Osteocyte (in vitro differentiated cells): ENCODE measurements at regions not wholly inside any gene's neighbourhood (a gene's known extent, or its start where the extent isn't known, plus 50 kb on each side); places are given as distances from the start of the nearest gene placed in this dataset.

Experiments
- DNase-seq: peaks from one replicate; pipeline ENCODE4 v3.0.0; 2021; ENCODE audit warnings: mixed read lengths; ENCODE audit not compliant: unreplicated experiment; ENCODE audit errors: extremely low spot score
- H3K27ac Mint-ChIP-seq: one replicate; pipeline ENCODE4 v1.8.0; 2021; ENCODE audit warnings: mild to moderate bottlenecking, mixed read lengths; ENCODE audit not compliant: unreplicated experiment
- H3K27me3 Mint-ChIP-seq: one replicate; pipeline ENCODE4 v1.8.0; 2021; ENCODE audit warnings: mixed read lengths; ENCODE audit not compliant: unreplicated experiment
- H3K36me3 Mint-ChIP-seq: one replicate; pipeline ENCODE4 v1.8.0; 2021; ENCODE audit warnings: mixed read lengths; ENCODE audit not compliant: unreplicated experiment
- H3K4me1 Mint-ChIP-seq: one replicate; pipeline ENCODE4 v1.8.0; 2021; ENCODE audit warnings: mixed read lengths; ENCODE audit not compliant: unreplicated experiment
- H3K4me3 Mint-ChIP-seq: one replicate; pipeline ENCODE4 v1.8.0; 2021; ENCODE audit warnings: mild to moderate bottlenecking, moderate library complexity, mixed read lengths; ENCODE audit not compliant: unreplicated experiment
- H3K9me3 Mint-ChIP-seq: one replicate; pipeline ENCODE4 v1.8.0; 2021; ENCODE audit warnings: mixed read lengths; ENCODE audit not compliant: unreplicated experiment
- CTCF ChIP-seq: fragments of 200-600 bp; sonication (generic); IDR thresholded peaks from 2 replicates; pipeline ENCODE4 v1.5.0; 2021; ENCODE audit warnings: antibody characterized with exemption, mild to moderate bottlenecking, moderate library complexity

- H3K4me1 Mint-ChIP-seq = no peaks in the 10 kb centered on the region
- TF ChIP-seq CTCF = no peak
- no peak overlapping the region for H3K27ac Mint-ChIP-seq
- peaks cover 12% of the 10 kb centered on the region for H3K9me3 Mint-ChIP-seq
- no peak for DNase-seq
- no peaks in the 10 kb centered on the region for H3K27me3 Mint-ChIP-seq
- H3K36me3 Mint-ChIP-seq = no peaks in the 10 kb centered on the region
- H3K4me3 Mint-ChIP-seq = no peak overlapping the region
Observed at GRCh38 chrX:113833096-113834055, 750.5 kb upstream of the HTR2C start.

GRCh38 chrX:113828470-113828869 is 755.4 kb upstream of the HTR2C start:
- Mint-ChIP-seq H3K4me1 (no peaks in the 10 kb centered on the region), H3K27ac (no peak overlapping the region), H3K9me3 (peaks cover 20% of the 10 kb centered on the region), H3K4me3 (no peak overlapping the region), H3K36me3 (no peaks in the 10 kb centered on the region), H3K27me3 (no peaks in the 10 kb centered on the region)
- no peak for DNase-seq
- no peak for TF ChIP-seq CTCF

GRCh38 chrX:113818346-113818745 is 765.5 kb upstream of the HTR2C start:
- Mint-ChIP-seq H3K9me3 (peaks cover 15% of the 10 kb centered on the region), H3K4me3 (no peak overlapping the region), H3K27me3 (no peaks in the 10 kb centered on the region), H3K36me3 (no peaks in the 10 kb centered on the region), H3K27ac (no peak overlapping the region), H3K4me1 (no peaks in the 10 kb centered on the region)
- DNase-seq = no peak
- no peak for TF ChIP-seq CTCF

GRCh38 chrX:113804819-113805218 is 779.1 kb upstream of the HTR2C start:
- no peaks in the 10 kb centered on the region for H3K36me3 Mint-ChIP-seq
- no peak for TF ChIP-seq CTCF
- no peak overlapping the region for H3K27ac Mint-ChIP-seq
- no peaks in the 10 kb centered on the region for H3K9me3 Mint-ChIP-seq
- no peak for DNase-seq
- H3K4me1 Mint-ChIP-seq = no peaks in the 10 kb centered on the region
- no peak overlapping the region for H3K4me3 Mint-ChIP-seq
- H3K27me3 Mint-ChIP-seq = no peaks in the 10 kb centered on the region

- Mint-ChIP-seq H3K36me3 (no peaks in the 10 kb centered on the region), H3K27ac (no peak overlapping the region), H3K4me3 (no peak overlapping the region), H3K9me3 (no peaks in the 10 kb centered on the region), H3K27me3 (no peaks in the 10 kb centered on the region), H3K4me1 (no peaks in the 10 kb centered on the region)
- no peak for TF ChIP-seq CTCF
- no peak for DNase-seq
Observed at GRCh38 chrX:113804291-113804690, 779.6 kb upstream of the HTR2C start.
